ENCODE measurements at regions not wholly inside any gene's neighbourhood (a gene's known extent, or its start where the extent isn't known, plus 50 kb on each side); places are given as distances from the start of the nearest gene placed in this dataset.

DNA sequence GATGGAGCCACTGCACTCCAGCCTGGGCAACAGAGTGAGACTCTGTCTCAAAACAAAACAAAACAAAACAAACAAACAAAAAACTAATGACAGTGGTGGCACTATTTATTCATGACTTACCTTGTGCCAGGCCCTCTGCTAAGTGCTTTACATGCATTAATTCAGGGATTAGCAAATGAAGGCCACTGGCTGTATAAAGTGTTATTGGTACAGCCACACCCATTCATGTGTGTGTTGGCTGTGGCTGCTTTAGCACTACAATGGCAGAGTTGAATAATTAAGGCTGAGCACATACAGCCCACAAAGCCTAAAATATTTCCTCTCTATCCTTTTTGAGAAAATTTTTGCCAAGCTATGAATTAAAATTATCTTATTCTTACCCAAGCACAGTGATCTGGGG is 531.8 kb upstream of the CDH5 start:
- POLR2A ChIA-PET = interaction anchor here (1.1 kb wide), 1 partner anchor 33 kb away, joined by 3 read pairs; no protein-coding TSS in a partner anchor
- H3K4me1 ChIP-seq (ENCODE audit: insufficient read depth, low read length, poor library complexity, severe bottlenecking) = peaks cover 9% of the 10 kb centered on the region
- no peak for TF ChIP-seq EZH2phosphoT487 (IDR thresholded peaks at IDR 0.05; ENCODE audit: borderline replicate concordance, low read depth, low read length)
- TF ChIP-seq, protein P1, sequence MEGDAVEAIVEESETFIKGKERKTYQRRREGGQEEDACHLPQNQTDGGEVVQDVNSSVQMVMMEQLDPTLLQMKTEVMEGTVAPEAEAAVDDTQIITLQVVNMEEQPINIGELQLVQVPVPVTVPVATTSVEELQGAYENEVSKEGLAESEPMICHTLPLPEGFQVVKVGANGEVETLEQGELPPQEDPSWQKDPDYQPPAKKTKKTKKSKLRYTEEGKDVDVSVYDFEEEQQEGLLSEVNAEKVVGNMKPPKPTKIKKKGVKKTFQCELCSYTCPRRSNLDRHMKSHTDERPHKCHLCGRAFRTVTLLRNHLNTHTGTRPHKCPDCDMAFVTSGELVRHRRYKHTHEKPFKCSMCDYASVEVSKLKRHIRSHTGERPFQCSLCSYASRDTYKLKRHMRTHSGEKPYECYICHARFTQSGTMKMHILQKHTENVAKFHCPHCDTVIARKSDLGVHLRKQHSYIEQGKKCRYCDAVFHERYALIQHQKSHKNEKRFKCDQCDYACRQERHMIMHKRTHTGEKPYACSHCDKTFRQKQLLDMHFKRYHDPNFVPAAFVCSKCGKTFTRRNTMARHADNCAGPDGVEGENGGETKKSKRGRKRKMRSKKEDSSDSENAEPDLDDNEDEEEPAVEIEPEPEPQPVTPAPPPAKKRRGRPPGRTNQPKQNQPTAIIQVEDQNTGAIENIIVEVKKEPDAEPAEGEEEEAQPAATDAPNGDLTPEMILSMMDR (conservative IDR thresholded peaks at IDR 0.05; ENCODE audit: low read length) = no peak
- no peak overlapping the region for H3K4me2 ChIP-seq (ENCODE audit: low read length)
- H4K20me1 ChIP-seq (ENCODE audit: insufficient read depth, low read length) = no peaks in the 10 kb centered on the region
- no peak overlapping the region for H3K27ac ChIP-seq (ENCODE audit: low read depth, low read length, poor library complexity, severe bottlenecking)
- H3K4me3 ChIP-seq (ENCODE audit: low read depth, low read length, poor library complexity, severe bottlenecking) = no peak overlapping the region
- H3K9me3 ChIP-seq (ENCODE audit: low read length) = no peaks in the 10 kb centered on the region
- H2AFZ ChIP-seq (ENCODE audit: low read length) = no peak overlapping the region
- CTCF ChIA-PET (ENCODE audit: unreplicated experiment) = no interaction called here
- BruUV-seq (replicated peaks) = no TSS peak
- intact Hi-C loops (cut with micrococcal nuclease; ENCODE audit: unreplicated experiment) = no loop called here
- H3K36me3 ChIP-seq (ENCODE audit: insufficient read depth, low read length) = no peaks in the 10 kb centered on the region
- no peaks in the 10 kb centered on the region for H3K9me2 ChIP-seq (ENCODE audit: insufficient read depth, low read length)
- H3K79me2 ChIP-seq (ENCODE audit: insufficient read depth, low read depth, low read length) = no peaks in the 10 kb centered on the region
- no peak for DNase-seq (ENCODE audit: low spot score)

DNA sequence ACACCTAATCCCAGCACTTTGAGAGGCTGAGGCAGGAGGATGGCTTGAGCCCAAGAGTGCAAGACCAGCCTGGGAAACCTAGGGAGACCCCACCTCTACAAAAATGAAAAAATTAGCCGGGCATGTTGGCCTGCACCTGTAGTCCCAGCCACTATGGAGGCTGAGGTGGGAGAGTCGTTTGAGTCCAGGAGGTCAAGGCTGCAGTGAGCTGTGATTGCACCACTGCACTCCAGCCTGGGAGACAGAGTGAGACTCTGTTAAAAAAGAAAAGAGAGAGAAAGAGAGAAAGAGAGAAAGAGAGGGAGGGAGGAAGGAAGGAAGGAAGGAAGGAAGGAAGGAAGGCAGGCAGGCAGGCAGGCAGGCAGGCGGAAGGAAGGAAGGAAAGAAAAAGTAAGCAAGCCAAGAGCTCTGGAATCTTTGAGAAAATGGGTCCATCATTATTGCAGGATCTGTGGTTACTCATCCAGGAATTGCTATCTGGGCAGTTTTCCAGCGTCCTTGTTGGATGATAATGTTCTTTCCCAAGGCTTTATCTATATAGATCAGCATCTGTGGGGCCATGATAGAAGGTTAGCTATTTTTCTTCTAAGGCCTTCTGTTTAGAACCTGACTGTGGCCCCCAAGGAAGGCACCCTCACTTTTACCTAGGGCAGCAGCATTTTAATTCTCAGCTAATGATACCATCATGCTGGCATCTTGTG is 533.2 kb upstream of the CDH5 start:
- no peak overlapping the region for H2AFZ ChIP-seq (ENCODE audit: low read length)
- H3K9me3 ChIP-seq (ENCODE audit: low read length) = no peaks in the 10 kb centered on the region
- peaks cover 9% of the 10 kb centered on the region for H3K4me1 ChIP-seq (ENCODE audit: insufficient read depth, low read length, poor library complexity, severe bottlenecking)
- intact Hi-C loops (cut with micrococcal nuclease; ENCODE audit: unreplicated experiment) = no loop called here
- BruUV-seq (replicated peaks) = no TSS peak
- H3K79me2 ChIP-seq (ENCODE audit: insufficient read depth, low read depth, low read length) = no peaks in the 10 kb centered on the region
- H4K20me1 ChIP-seq (ENCODE audit: insufficient read depth, low read length) = no peaks in the 10 kb centered on the region
- H3K36me3 ChIP-seq (ENCODE audit: insufficient read depth, low read length) = no peaks in the 10 kb centered on the region
- ChIA-PET POLR2A (interaction anchor here (0.5 to 1.1 kb wide), 3 partner anchors 34 to 113 kb away, joined by 3 to 4 read pairs (median 3); no protein-coding TSS in a partner anchor), CTCF (ENCODE audit: unreplicated experiment) (interaction anchor here (0.6 kb wide), 2 partner anchors 144 to 502 kb away, joined by 3 to 4 read pairs; no protein-coding TSS in a partner anchor)
- H3K4me2 ChIP-seq (ENCODE audit: low read length) = no peak overlapping the region
- H3K4me3 ChIP-seq (ENCODE audit: low read depth, low read length, poor library complexity, severe bottlenecking) = no peak overlapping the region
- TF ChIP-seq, protein P1 (conservative IDR thresholded peaks at IDR 0.05; ENCODE audit: low read length) = no peak
- no peak for TF ChIP-seq EZH2phosphoT487 (IDR thresholded peaks at IDR 0.05; ENCODE audit: borderline replicate concordance, low read depth, low read length)
- DNase-seq (ENCODE audit: low spot score) = no peak
- no peaks in the 10 kb centered on the region for H3K9me2 ChIP-seq (ENCODE audit: insufficient read depth, low read length)
- no peak overlapping the region for H3K27ac ChIP-seq (ENCODE audit: low read depth, low read length, poor library complexity, severe bottlenecking)

DNA sequence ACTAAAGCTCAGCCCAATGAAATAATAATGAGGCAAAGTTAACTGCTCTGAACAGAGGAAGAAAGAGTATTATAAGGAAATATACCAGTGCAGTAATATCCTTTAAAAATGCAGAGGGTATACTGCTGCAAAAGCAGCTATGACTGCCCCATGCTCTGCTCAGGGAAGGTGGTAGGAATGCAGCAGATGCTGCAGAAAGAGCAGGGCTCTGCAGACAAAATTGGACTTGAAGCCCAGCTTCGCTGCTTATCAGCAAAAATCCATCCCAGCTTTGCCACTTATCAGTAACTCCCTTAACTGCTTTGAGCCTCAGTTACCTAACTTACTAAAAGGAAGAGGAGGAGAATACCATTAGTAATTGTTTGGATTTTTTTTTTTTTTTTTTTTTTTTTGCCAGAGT is 533.8 kb upstream of the CDH5 start:
- no peaks in the 10 kb centered on the region for H4K20me1 ChIP-seq (ENCODE audit: insufficient read depth, low read length)
- no peaks in the 10 kb centered on the region for H3K36me3 ChIP-seq (ENCODE audit: insufficient read depth, low read length)
- POLR2A ChIA-PET = interaction anchor here (0.7 kb wide), 2 partner anchors 59 to 558 kb away, joined by 4 to 7 read pairs; no protein-coding TSS in a partner anchor
- H3K27ac ChIP-seq (ENCODE audit: low read depth, low read length, poor library complexity, severe bottlenecking) = no peak overlapping the region
- no peak overlapping the region for H2AFZ ChIP-seq (ENCODE audit: low read length)
- no peak overlapping the region for H3K4me3 ChIP-seq (ENCODE audit: low read depth, low read length, poor library complexity, severe bottlenecking)
- H3K4me1 ChIP-seq (ENCODE audit: insufficient read depth, low read length, poor library complexity, severe bottlenecking) = peaks cover 8% of the 10 kb centered on the region
- no peak for DNase-seq (ENCODE audit: low spot score)
- intact Hi-C loops (cut with micrococcal nuclease; ENCODE audit: unreplicated experiment) = no loop called here
- H3K4me2 ChIP-seq (ENCODE audit: low read length) = no peak overlapping the region
- H3K9me3 ChIP-seq (ENCODE audit: low read length) = no peaks in the 10 kb centered on the region
- no TSS peak for BruUV-seq (replicated peaks)
- H3K9me2 ChIP-seq (ENCODE audit: insufficient read depth, low read length) = no peaks in the 10 kb centered on the region
- H3K79me2 ChIP-seq (ENCODE audit: insufficient read depth, low read depth, low read length) = no peaks in the 10 kb centered on the region
- CTCF ChIA-PET (ENCODE audit: unreplicated experiment) = no interaction called here
- TF ChIP-seq, protein P1 (conservative IDR thresholded peaks at IDR 0.05; ENCODE audit: low read length) = no peak
- no peak for TF ChIP-seq EZH2phosphoT487 (IDR thresholded peaks at IDR 0.05; ENCODE audit: borderline replicate concordance, low read depth, low read length)
